ENCODE measurements at regions not wholly inside any gene's neighbourhood (a gene's known extent, or its start where the extent isn't known, plus 50 kb on each side); places are given as distances from the start of the nearest gene placed in this dataset.

GRCh38 chr5:174877987-174878386 lies 153.6 kb downstream of the MSX2 start:
- no peak for TF ChIP-seq CTCF (conservative IDR thresholded peaks at IDR 0.05; ENCODE audit: low read depth, low read length)
- no peak for TF ChIP-seq EZH2 (IDR thresholded peaks at IDR 0.05; ENCODE audit: borderline replicate concordance, low read depth, low read length, poor library complexity, severe bottlenecking)

Measured in A673 (cell line).